Heart left ventricle (tissue), 13 donors: ENCODE measurements at regions not wholly inside any gene's neighbourhood (a gene's known extent, or its start where the extent isn't known, plus 50 kb on each side); places are given as distances from the start of the nearest gene placed in this dataset.

Experiments used
- CTCF ChIP-seq, 12 donors: fragments of 200-600 bp; sonication (generic) in 4 of 12; IDR thresholded peaks; one replicate each; pipeline versions ENCODE4 v1.5.0 to v1.8.0; 2018 to 2022; ENCODE audit warnings: antibody characterized with exemption in 12 of 12, mild to moderate bottlenecking in 5 of 12
- POLR2A ChIP-seq, 2 donors: fragments of 450-650 bp; IDR thresholded peaks; one replicate each; pipeline ENCODE4 v1.6.1; 2017; ENCODE audit warnings: antibody characterized with exemption in 2 of 2, mild to moderate bottlenecking in 2 of 2, moderate library complexity in 2 of 2
- donor health status: ischemic (EF 13 %, LVEDD 7.1; RV severe dilation, severe dysfunction).
- donor health status: DM: no; HTN: yes; CAD: no.
- donor health status: DM: no; HTN: no; CAD: no.
- donor health status: ischemic (EF 25% LVEDD 6.9; RV normal size, moderate dysfunction).
- donor health status: ischemic (EF 25% LVEDD 5.7; RV mildly dilated, moderate dysfunction).
- donor health status: ischemic (EF 35%, LVEDD 5.7; RV mildly dilated, moderate dysfunction).
- donor health status: nonischemic (EF 11% LVEDD 7.7; RV severe dilation, severe dysfunction).
- donor health status: DM: yes; HTN: yes; CAD: no.
- donor health status: PGD.
- donor health status: ischemic (EF 29% LVEDD 5.4; RV normal size, mild dysfunction).
- donor health status: nonischemic (EF 23%, LVEDD 6.1; RV moderate dilation, normal function).

DNA sequence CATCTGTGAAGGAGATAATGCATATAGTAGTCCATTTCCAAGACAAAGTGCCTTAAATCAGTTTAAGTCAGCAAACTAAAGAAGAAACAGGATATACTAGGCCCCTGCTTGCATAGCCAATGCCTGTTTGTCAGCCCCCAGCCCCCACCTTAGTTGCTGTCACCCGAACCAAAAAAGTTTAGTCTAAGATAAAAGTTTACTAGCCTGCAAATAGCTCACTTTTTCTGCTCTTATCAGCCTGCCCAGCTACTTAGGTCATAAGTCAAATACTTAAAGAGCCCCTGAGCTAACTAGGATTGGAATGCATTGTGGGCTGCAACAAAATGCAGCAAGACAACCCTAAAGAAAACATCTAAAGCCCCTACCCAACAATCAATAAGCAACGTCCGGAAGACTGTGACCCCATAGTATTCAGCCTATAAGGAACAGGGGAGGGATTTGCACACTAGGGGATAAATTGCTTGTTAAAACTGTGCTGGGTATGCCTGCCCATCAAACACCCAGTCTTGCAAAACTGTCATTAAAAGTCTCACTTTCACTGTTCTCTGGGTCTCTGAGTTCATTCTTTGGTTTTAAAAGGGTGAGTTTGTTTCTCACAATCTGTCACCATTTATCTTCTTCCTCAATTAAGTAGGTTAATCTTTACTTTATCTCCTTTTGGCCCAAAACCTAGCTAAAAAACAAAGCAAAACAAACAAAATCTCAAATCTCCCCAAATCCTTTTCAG lies 92.4 kb upstream of the CEP78 start:
- TF ChIP-seq CTCF (IDR thresholded peaks at IDR 0.05) = no peak
- no peak for TF ChIP-seq POLR2A (IDR thresholded peaks at IDR 0.05)
